ENCODE measurements at regions not wholly inside any gene's neighbourhood (a gene's known extent, or its start where the extent isn't known, plus 50 kb on each side); places are given as distances from the start of the nearest gene placed in this dataset.

DNA sequence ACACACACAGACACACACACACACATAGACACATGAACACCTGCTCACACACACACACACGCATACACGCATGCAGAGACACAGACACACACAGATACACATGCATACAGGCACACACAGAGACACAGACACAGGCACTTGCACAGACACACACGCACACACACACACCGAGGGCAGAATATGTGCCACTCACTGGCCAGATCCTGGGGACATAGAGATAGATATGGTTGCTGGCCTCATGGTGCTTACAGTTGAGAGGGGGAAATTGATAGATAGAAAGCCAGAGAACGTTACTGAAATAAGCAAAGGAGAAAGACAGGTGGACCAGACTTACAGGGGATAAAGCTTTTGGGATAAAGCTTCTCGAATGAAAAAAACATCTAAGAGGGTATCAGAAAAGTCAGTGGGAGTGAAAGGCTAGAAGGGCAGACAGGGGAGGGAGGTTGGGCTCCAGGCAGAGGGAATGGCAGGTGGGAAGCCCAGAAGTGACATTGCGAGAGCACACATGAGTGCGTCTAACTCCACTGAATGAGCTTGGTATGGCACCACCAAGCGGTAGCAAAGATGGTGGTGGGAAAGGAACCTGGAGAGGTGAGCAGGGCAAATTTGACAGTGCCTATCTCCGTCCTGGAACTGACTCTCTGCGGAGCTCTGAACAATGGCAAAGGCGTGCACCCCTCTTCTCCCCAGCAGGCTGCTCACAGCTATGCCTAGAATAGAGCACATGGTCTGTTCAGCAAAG, 390.1 kb upstream of the TRIB2 start:
- peak in 1 of 2 donors; percentile 27 for ATAC-seq

DNA sequence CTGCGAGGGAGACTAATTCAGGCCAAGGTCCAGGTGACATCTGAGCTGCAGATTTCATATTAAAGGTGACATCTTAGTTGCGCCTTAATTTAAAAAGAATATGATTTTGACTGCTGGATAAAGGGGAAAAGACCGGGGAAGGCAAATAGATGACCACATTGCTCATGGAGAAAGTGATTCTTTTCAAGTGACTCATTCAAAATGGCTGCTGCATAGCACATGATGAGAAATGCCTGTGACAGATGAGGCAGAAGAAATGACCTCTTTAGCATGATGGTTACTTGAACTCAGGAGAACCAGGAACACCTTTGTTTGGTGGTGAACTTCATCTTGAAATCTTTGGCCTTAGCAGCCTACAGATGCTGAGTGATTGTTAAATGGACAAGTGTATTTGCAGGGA, 385.8 kb upstream of the TRIB2 start:
- ATAC-seq: no peak

DNA sequence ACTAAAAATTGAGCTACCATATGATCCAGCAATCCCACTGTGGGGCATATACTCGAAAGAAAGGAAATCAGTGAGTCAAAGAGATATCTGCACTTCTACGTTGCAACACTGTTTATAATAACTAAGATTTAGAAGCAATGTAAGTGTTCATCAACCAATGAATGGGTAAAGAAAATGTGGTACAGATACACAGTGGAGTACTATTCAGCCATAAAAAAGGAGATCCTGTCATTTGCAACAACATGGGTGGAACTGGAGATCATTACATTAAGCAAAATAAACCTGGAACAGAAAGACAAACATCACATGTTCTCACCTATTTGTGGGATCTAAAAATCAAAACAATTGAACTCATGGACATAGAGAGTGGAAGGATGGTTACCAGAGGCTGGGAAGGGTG, 385.0 kb upstream of the TRIB2 start:
- no peak for ATAC-seq

DNA sequence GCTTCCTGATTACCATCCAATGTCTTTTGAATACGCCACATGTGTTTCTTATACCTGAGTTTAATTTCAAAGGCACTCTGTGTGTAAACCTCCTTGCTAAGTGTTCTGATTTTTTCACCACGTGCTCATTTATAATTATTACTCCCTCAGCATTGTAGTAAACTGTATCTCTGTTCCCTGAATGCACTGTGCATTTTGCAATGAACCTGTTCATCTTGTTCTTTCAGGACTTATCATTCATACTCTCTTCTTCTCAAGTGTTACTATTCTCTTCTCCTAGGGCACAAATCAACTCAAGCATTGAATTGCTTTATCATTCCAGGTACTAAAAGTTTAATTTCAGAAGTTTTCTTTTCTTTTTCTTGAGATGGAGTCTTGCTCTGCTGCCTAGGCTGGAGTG, 383.4 kb upstream of the TRIB2 start:
- no peak for ATAC-seq

DNA sequence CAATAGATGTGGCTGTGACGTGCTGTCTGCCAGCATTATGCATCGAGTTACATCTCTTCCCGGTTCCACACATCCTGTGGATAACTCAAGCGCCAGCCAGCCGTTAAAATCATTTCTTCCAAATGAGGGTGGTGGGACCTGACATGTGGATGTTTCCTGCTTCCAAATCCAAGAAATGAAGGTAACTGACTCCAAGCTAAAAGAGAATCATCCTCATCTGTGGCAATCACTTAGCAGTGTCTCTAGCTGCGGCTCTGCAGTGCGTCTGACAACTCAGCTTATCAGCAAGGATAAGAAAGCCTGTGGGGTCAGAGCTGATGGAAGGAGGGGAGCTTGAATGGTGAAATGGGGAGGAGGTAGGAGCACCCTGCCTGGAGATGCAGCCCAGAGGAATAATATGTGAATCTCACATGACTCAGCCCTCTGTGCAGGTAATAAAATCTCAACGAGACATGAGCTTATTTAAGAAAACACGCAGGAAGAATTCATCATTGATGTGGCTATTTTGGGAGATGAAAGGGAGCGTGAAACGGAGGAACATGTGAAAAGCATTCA, 382.2 kb upstream of the TRIB2 start:
- no peak for ATAC-seq

DNA sequence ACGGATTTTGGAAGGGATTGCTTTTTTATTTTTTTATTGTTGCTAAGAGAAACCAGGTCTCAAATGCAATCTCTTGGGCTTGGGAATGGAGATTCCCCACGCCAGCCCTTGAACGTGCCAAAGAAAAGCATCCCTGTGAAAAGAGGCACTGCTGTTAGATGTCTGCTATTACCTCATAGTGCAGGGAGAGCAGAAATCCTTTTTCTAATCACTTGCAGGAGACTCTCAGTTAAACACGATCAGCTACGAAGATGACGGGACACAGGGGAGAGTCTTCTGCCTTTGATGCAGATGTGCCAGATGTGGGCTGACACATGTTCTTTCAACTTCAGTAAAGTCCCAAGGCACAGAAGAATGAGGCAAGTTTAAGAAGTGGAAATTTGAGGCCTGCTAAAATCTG, 381.6 kb upstream of the TRIB2 start:
- no peak for ATAC-seq

DNA sequence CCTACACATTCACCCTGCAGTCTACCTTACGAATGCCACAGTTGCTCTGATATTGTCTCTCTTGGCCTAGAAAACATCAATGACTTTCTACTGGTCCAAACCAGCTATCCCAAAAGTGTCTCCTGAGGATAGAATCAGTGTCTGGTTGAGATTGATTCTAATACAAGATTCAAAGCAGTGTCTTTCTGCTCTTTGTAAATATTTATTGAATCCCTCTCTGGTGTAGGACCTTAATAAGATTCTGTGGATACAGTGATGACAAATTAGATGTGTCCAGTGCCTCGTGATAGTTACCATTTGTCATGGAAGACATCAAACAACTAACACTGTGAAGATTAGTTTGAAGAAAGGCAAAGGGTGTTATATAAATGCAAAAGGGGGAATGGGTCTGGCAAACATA, 380.7 kb upstream of the TRIB2 start:
- ATAC-seq: no peak

DNA sequence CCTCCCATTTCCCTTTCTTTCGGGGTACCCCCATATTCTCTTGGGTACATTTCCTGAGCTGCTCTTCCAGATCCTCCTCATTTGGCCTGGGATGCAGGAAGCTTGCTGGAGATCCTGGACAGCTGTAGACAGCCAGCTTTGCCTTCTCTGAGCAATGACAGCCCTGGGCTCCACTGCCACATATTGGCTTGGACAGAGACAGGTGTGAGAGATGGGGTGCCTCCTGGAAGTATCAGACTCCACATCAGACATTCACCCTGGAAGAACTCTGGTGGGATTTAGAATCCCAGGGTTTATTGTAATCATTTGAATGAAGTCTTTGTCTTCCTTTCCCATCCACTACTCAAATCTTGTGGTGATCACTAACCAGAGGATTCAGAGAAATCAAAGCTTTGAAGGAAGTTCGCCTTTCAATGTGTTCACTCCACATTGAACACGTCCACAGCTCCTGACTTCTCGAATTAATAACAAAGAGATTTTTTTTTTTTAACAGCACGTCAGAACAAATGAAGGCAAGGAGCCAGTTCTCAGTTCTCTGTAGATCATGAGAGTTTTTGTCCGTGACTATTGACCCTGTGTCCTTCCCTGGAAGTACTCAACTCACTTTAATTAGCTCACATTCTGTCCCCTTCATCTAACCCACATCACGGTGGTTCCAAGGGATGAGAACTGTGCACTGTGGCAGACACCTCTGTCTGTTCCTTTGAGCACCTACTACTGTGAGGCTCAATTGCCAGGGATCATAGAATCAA, 377.6 kb upstream of the TRIB2 start:
- no peak for ATAC-seq

DNA sequence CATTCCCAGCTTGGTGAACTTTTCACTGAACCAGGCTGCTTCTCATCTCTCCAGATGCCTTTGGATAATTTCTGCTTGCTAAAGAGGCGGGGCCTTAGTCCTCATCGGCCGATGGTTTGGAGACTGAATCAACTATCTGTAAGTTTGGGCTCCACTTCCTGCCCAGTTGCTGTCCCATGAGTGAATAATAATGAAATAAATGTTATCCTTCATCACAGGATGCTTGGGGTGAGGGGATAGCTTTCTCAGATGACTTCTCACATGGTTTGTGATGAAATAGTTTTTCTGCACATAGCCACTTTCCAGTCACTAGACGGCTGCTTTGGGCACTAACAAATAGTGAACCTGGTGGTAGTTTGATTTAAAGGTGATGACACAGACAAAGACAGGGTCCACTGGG, 376.6 kb upstream of the TRIB2 start:
- no peak for ATAC-seq

DNA sequence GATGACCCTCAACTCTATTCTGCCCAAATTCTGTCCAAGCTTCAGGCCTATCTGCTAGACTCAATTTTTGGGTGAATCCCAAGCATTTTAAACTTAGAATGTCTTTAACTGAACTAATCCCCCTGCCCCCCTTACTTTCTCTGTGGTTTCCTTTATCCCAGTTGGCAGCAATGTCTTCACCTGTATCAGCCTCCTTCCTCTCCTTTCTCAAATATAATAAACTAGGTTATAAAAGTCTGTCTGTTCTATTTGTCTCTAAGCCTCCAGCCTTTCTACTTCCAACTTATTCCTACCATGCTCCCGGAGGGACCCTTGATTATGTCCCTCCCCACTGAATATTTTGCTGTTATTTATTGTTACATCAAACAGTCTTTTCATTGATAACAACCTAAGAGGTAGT, 375.5 kb upstream of the TRIB2 start:
- ATAC-seq: no peak

DNA sequence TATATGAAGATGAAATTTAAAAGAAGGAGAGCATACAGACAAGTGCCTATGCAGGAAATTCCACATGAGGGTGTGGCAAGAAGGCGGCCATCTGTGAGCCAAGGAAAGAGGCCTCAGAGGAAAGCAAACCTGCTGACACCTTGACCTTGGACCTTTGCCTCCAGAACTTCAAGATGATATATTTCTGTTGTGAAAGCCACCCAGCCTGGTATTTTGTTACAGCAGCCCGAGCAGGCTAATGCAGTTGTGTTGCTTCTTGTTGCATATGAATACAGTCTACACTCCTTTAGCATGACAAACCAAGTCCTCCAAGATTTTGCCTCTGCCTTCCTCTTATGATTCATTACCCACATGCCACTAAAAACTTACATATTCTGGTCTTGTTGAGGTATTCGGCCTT, 374.8 kb upstream of the TRIB2 start:
- no peak for ATAC-seq

DNA sequence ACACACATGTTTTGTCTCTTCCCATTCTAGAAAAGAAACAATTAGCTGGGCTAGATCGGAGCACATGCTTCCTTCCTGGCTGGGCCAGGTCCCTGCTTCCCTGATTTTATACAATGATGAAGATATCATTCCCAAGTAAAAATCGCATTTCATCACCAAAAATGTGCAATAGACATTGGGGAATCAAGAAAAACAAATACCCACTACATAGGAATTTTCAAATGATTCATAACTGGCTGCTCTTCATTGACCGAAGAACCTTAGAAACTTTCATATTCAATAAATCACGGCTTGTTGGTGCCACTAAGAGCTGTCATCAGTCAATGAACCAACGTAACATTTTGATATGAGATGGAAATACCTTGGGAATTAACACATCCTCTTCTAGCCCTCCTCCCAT, 373.6 kb upstream of the TRIB2 start:
- no peak for ATAC-seq

DNA sequence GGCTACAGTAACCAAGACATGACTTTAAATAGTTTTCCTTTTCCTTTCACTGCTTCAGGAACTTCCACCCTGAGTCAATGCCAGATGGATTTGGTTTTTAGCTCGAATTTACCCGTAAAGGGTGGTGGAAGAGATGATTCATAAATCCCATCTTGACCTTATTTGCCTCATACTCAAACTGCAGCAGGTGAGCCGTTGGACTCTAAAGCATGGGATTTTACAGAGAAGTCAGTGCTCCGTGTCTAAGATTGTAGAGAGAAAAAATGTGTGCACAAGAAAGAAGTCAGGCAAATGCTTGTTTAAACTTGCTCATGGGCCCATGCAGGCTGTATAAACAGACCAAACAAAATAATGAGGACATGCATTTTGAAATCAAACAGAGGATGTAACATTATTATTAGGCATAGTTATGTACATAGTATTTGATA, 369.7 kb upstream of the TRIB2 start:
- no peak for ATAC-seq

DNA sequence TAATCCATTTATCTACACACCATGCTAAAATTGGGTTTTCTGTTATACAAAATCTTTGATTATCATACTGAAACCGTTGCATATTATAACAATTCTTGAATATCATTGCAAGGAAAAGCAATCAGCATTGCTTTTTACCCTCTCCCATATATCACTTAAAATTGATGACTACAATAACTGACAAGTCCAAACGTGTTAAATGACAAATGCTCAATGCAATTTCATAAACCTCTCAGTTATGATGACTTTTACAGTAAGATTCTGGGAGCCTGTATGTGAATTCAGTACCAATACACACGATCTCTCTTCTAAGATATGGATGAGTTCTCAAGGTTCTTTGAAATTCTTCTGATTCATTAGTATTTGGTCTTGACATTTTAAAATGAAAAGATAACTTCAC, 368.5 kb upstream of the TRIB2 start:
- ATAC-seq: no peak

DNA sequence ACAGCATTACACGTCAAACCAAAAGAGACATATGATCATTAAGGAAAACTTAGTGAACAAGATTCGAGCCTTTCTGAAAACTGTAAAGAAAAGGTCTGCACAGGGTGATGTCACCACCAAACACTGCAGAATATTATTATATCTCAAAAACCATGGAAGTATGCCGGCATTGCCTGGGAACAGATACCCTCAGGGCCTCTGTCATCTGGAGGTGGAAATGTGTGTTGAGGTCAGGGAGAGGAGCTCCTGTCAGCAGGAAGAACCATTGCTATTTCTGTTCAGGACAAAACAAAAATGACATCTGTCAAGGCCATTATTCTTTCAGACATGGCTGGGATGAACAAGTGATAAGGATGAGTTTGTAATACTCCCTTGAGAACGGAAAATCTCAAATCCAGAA, 365.9 kb upstream of the TRIB2 start:
- no peak for ATAC-seq

DNA sequence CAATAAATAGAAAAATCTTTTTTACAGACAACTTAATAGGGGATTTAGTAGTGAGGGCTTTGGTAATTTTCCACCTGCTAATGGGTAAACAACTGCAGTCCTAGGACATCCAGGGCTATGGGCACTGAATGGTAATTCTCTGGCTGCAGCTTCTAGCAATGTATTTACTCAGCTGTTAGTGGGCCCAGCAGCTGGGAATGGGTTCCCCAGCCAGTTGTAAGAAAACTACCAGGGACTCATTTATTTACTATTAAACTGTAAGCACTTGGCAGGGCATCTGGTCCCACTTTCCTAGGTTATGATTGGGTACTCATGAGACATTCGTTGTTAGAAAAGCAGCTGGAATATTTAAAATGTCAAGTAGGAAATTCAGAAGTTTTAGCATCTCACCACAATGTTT, 363.8 kb upstream of the TRIB2 start:
- ATAC-seq: no peak

DNA sequence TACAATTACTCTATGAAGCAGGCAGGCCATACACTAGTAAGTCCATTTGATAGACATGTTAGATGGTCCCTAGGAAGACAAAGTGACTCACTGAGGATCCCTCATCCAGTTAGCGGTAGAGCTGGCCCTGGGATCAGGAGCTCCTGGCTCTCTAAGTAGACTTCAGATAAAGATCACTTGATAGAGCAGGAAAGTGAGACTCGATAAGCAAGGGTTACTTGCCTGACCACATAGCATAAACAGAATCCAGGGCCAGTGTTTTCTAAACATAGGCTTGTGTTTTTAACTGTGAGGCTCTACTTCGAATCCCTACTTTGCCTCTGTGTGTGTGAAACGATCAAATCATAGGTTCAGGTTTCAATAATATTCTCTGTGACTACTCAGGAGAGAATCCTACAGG, 355.2 kb upstream of the TRIB2 start:
- ATAC-seq: no peak

DNA sequence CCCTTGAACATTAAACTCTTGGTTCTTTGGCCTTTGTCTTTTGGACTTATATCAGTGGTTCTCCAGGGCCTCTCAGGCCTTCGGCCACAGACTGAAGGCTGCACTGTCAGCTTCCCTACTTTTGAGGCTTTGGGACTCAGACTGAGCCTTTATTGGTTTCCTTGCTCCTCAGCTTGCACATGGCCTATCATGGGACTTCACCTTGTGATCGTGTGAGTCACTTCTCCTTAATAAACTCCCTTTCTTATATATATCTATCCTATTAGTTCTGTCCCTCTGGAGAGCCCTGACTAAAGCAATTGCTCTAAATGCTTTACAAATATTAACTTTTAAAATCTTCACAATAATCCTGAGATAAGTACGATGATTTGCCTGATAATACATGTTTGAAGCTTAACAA, 353.6 kb upstream of the TRIB2 start:
- ATAC-seq: no peak

DNA sequence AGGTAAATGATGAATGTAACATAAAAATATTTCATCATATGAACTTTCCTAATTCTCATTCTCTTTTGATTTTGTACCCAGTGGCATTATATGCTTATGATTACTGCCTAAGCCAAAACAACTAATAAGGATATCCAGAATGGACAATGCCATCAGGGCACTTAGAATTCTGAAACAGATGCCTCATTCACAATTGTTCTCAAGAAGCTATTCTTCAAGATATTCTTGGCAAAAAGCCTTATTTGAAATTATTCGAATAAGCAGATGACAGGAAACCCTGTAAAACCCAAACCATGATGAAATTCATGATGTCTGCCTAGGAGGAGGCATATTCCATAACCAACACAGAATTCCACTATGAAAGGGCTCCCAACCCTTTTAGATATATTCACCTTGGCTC, 353.2 kb upstream of the TRIB2 start:
- ATAC-seq: no peak

DNA sequence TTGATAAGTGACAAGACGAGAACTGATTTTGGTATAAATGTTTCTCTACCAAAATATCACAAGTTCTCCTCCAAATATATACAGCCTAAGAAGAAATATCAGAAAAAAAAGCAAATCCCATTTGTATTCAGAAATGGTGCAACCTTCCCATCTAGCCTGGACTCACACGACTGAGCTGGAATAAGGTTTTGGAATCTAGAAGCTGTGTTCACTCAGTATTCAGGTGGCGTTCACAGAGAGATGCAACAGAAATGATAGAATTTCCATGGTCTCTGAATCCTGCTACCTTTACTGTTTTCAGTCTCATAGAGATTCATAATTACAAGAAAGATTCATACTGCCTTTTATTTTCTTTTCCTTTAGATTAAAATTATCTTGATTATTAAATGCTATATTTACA, 347.2 kb upstream of the TRIB2 start:
- ATAC-seq: no peak

DNA sequence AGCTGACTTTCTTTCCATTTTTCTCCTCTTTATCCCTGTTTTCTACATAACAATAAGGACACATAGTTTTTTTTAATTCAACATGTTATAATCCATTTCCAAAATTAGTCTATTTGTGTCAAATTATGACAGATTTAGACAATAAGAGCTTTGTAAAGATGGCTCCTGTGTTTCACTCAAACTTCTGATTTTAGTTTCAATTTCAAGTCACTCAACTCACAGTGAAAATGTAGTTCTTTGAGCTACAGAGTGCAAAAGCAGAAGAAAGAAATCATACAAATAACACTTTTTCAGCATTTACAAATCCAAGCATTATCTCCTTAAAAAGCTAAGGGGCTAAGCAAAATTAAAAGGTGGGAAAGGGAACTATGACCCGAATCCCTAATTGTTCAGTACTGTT, 340.7 kb upstream of the TRIB2 start:
- ATAC-seq: no peak

DNA sequence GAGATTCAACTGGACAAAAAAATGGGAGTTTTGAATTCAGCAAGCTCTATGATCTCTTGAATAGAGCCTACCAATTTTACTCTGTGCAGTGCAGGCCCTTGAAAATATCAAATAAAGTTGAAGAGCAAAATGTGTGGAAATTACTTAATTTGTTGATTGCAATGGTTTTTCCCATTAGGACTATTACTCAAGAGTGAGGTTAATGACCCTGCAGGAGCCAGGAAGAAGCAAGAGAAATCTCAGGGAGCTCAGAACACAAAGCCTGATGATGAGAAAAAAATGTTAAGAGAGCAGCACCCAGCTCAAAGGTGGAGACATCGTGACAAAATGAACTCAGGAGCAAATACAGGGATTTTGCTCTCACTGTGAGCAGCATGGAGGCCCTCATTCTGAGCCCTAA, 337.6 kb upstream of the TRIB2 start:
- no peak for ATAC-seq

DNA sequence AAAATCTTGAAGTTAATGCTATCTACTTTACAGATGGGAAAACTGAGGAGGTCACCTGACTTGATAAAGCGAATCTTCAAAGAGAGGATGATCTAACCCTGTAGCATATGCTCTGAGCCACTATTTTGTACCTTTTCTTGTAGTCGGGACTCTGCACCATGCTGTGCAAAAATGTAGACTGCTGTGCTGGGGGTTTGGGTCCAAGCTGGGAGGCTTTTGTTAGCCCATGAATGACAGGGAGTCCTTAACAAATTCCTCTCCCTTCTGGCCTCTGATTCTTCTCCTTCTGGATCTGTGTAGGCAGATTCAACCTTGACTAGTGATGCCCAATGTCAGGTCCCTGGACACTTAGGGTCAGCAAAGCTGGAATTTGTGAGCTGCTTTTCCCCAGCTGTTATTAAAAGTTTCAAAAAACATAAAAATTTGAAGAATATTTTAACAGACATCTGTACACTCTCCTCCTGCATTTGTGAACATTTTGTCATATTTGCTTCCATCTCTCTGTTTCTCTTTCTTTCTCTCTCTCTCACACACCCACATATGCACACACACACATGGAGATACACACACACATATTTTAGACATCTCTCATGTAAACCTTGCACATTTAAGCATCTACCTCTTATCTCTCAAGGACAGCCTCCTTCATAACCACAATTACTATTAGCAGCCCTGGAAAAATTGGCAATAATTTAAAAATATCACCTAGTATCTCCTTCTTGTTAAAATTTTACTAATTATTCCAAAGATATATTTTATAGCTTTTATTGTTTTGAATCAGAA, 335.0 kb upstream of the TRIB2 start:
- ATAC-seq: no peak

DNA sequence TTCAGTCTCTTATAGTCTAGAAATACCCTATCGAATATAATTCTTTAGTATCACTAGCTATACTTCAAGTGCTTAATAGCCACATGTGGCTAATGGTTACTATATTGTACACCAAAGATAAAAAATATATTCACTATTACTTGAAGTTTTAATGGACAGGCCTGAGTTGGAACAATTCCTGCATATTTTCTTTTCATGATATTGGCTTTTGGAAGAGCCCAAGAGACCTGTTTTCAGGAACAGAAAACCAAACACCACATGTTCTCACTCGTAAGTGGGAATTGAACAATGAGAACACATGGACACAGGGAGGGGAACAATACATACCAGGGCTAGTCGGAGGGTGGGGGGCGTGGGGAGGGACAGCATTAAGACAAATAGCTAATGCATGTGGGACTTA, 334.4 kb upstream of the TRIB2 start:
- ATAC-seq: no peak
